ENCODE measurements at regions not wholly inside any gene's neighbourhood (a gene's known extent, or its start where the extent isn't known, plus 50 kb on each side); places are given as distances from the start of the nearest gene placed in this dataset.

DNA sequence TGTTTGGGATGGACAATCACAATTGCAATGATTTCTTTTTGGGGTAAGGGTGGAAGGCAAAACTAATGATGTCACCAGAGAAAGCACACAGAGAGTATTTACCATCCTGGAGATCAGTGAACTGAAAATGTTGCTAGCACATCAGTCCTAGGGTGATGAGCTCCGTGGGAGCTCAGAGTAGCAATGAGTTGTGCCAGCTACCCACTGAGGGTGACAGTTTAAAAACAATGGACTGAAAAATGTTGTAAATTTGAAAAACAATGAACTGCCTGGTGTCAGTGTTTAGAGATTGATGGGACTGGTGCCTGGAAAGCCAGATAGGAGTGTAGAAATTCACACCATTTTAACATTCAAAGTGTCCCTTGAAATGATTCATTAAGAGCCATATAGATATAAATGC is 198.5 kb downstream of the ATP23 start:
- no peak for DNase-seq (ENCODE audit: low read depth)

DNA sequence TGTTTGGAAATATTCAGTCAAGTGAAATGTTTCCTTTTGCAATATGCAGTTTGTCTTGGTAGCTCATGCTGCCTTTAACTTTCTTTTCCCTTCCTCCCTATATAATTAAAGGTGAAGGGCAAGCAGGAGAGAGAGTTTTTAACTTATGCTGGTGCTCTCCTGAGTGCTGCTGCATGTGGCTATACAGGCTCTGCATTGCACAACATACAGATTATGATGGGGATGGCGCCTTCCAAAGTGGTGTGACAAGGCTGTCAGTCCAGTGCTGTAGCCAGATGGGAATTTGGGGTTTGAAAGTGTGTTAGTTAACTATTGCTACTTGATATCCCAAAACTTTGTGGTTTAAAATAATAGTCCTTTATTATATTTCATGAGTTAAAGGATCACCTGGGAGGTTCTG is 199.0 kb downstream of the ATP23 start:
- DNase-seq (ENCODE audit: low read depth), result no peak

DNA sequence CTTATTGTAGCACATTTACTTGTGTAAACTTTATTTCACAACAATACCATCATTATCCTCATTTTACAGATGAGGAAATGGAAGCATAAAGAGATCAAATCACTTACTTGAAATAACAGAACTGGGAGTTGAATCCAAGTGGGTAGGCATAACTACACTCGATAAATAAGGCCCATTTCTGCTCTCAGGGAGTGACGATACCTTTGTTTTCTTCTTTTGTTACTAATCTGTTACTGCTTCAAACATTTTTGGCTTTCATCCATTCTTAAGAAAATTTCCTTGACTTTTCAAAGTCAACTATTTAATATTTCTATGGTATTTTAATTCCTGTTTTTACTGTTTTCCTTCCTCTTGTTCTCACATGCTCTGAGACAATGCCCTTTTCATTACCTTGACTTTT is 201.6 kb downstream of the ATP23 start:
- DNase-seq (ENCODE audit: low read depth), result no peak

DNA sequence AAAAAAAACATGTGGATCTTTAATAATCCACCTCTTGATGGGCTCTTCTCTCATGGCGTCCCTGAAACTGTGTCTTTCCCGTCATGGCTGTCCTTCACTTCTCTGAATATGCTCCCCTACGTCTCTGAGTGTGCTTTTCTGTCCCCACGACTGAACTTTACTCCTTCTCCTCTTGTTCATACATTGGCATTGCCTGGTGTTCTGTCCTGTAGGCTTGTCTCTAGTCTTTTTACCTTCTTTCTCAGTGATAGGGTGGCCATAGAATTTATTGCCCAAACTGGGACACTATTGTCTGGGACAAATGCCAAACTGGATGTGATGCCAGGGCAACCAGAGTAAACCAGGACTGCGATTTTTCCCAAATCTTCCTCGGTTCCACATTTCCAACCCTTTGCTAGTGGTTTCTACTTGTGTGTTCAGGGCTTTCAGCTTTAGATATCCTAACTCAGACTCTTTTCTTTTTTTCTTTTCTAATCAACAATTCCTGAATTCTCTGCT is 202.2 kb downstream of the ATP23 start:
- no peak for DNase-seq (ENCODE audit: low read depth)

DNA sequence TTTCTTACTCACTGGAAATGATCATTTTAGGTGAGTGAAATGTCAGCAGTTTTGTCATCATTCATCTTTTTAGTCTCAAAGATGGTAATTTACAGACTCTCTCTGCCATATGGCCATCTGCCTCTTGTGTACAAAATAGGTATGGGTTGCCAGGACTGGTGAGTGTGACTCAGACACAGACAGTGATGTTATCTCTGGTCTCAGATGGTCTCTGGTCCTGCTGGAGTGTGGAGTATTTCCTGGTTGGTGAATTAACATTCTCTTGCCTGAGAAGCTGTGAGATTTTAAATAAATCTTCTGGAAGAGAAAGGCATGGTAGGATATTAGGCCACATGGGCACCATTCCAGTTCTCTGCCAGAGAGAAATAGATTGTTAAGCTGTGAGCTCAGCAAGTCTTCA is 207.0 kb downstream of the ATP23 start:
- peak; percentile 89 for DNase-seq (ENCODE audit: low read depth)

DNA sequence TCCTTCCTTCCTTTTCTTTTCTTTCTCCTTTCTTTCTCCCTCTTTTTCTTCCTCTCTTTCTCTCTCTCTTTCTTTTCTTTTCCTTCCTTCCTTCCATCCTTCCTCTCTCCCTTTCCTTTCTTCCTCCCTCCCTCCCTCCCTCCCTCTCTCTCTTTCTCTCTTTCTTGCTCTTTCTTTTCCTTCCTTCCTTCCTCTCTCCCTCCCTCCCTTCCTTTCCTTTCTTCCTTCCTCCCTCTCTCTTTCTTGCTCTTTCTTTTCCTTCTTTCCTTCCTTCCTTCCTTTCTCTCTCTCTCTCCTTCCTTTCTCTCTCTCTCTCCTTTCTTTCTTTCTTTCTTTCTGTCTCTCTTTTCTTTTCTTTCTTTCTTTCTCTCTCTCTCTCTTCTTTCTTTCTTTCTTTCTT is 207.6 kb downstream of the ATP23 start:
- DNase-seq (ENCODE audit: low read depth), result no peak

DNA sequence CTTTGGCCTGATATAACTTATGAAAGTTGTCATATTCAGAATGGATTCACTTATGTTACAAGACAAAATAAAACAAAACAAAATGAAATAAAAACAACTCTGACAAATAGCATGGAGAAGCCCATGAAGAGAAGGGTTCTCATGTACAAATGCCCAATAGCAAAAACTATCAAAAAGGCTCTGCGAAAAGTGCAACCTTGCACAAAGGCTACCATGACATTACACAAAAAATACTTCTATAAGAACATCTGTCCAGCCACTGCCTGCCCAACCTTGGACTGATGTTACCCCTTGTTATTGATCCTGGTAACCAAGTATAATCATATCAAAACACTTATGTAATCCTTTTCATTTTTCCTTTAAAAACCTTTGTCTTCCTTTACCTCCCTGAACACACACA is 213.0 kb downstream of the ATP23 start:
- DNase-seq (ENCODE audit: low read depth), result no peak

DNA sequence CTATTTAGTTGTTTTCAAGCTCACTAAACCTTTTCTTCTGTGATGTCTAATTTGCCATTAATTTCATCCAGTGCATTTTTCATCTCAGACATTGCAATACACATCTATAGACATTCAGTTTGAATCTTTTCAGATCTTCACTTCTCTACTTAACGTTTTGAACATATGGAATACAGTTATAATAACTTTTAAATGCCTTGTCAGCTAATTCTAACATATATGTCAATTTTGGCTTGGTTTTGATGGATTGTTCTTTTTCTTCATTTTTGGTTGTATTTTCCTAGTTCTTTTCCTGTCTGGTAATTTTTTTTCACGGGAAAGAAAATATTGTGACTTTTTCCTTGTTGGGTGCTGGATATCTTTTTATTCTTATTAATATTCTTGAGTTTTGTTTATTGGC is 215.3 kb downstream of the ATP23 start:
- DNase-seq (ENCODE audit: low read depth), result no peak

DNA sequence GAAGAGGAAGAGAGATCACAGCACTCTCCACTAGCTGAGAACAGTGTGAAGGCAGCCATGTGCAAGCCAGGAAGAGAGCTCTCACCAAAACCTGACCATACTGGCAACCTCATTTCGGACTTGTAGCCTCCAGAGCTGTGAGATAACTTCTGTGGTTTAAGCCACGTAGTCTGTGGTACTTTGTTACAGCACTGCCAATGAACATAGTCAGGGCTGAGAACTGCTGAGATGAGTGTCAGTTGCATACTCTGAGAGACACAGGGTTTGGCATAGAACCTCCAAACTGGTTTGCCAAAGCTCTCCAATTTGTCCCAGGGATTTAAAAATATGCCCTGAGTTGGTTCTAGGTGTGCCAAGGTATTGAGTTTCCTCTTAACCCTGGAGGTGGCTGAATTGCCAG is 218.6 kb downstream of the ATP23 start:
- DNase-seq (ENCODE audit: low read depth), result no peak

DNA sequence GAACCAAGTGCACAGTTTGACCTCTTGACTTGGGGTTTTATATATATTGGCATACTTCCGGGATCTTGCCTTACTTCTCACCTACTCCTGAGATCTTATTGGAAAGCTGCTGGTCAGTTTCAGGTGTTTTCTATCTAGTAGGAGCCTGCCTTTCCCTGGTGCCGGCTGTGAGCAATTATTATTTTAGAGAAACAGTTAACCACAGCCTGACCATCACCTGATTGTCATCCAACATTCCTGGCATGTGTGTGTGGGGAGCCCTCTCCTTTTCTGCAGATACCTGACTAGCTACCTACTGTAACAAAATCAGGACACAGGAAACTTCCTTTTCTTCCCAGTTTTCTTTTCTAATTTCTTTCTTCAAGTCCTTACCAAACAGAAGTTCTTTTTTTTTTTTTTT is 220.4 kb downstream of the ATP23 start:
- no peak for DNase-seq (ENCODE audit: low read depth)

DNA sequence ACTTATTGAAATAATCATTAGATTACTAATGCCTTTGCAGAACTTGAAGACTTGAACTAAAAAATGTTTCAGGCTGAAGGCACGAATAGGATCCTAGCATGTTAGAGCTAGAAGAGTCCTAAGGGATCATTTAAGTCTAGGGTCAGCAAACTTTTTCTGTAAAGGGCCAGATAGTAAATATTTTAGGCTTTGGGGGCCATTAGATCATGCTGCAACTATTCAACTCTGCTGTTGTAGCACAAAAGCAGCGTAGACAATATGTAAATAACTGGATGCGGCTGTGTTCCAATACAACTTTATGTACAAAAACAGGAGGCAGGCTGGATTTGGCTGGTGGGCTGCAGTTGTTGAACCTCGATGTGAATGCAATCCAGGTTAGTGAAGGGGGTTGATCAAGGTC is 221.7 kb downstream of the ATP23 start:
- DNase-seq (ENCODE audit: low read depth), result no peak

DNA sequence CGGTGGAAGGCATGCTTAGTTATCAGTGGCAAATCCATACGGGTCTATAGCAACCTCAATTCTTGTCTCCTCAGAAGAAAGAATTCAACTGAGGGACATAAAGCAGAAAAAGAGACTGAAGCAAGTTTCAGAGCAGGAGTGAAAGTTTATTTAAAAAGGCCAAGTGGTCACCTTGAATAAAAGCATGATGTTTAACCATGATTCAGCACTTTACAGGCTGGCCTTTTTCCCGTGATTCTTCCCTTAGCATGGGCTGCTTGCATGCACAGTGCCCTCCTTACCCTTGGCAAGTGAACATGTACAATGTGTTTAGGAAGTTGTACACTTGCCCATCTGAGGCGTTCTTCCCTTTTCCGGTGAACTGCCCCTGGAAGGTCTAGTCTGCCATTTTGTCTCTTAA is 225.3 kb downstream of the ATP23 start:
- DNase-seq (ENCODE audit: low read depth), result no peak

DNA sequence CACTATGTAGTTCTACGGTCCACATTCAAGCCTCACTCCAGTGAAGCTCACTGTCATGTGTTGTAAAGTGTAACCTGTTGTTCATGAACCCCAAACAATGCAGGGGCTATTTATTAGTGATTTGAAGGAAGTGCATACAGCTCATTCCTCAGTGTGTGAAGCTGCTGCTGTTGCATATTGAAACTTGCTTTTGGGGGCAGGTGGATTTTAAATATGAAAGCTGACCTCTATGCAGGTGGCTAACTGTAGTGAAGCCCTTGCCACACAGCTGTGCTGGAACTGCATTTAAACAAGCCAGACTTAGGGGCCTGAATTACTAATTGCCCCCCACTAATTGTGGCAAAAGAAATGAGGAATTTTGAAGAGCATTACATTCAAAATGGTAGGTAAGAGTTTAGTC is 226.3 kb downstream of the ATP23 start:
- DNase-seq (ENCODE audit: low read depth), result no peak

DNA sequence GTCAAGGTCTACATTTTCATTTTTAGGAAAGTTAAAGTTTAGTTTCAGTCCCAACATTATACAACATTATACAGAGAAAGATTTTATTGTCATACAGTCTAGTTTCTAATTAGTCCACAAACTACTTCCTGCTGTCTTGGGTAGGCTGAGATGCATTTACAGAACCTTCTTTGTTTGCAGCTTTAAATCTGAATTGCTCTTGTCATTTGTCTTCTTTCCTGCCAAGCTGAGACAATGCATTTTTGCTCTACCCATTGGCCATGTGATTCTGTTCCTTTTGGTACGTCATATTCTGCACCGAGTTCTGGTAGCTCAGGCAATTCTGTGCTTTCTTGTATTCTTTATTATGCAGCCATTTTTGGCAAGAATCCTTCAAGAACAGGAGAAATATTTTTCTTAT is 228.5 kb downstream of the ATP23 start:
- no peak for DNase-seq (ENCODE audit: low read depth)

DNA sequence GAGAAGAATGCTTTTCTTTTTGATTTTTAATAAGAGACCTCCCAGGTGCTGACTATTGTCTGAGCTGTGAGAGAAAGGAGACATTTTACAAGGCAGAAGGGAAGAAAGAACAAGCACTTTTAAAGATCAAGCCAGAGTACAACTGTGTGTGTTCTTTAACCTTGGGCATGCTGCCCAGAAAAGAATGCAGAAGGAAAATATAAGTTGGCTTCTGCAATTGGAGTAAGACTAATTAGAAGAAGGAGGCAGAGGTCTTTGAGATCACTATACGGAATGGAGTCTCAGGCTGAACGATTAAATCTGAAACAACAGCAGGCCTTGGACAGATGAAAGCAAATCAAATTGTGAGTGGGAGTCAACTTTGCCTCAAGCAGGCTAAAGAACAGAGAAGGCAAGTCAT is 230.5 kb downstream of the ATP23 start:
- peak; percentile 42 for DNase-seq (ENCODE audit: low read depth)

DNA sequence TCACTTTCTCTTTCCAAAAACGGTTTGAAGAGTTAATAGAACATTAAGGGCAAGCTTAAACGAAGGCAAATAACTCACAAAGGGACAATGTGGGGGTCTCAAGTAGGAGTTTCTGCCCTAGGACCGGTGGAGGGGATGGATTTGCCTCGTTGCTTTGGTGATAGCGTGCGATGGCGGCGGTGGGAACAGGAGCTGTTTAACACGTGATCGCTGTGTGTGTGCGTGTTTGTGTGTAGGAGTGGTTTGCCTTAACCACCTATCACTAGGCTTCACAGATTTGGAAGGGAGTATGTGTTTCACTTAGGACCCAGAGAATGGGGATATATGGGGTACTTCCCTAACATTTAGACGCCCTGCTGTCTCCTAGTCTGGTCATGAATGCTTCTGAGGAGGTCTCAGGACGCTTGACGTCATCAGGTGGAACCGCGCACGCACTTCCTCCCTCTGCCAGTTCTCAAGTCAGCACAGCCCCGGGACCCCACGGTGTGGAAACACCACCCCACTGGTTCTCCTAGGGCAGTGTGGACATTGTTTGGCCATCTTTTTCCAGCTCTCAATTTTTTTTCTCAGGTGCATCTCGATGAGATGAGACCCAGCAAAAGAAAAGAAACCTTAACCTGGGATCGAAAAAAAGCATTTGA is 231.2 kb downstream of the ATP23 start:
- no peak for DNase-seq (ENCODE audit: low read depth)

DNA sequence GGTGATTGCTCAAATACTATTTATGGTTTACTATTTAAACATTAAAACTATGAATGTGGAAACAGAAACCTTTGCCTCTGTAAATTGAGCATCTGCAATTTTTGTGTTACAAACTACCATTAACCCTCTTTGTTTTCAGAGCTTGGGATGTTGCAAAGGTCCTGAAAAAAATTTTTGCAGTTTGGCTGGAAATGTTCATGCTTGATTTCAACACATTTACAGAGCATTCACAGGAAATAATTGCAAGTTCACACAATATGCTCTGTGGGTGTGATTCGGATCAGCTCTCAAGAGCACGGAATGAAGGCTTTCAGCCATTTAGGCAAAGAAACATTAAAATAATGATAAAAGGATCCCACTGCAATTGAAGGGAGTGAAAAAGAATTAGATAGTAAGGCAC is 232.9 kb downstream of the ATP23 start:
- no peak for DNase-seq (ENCODE audit: low read depth)

DNA sequence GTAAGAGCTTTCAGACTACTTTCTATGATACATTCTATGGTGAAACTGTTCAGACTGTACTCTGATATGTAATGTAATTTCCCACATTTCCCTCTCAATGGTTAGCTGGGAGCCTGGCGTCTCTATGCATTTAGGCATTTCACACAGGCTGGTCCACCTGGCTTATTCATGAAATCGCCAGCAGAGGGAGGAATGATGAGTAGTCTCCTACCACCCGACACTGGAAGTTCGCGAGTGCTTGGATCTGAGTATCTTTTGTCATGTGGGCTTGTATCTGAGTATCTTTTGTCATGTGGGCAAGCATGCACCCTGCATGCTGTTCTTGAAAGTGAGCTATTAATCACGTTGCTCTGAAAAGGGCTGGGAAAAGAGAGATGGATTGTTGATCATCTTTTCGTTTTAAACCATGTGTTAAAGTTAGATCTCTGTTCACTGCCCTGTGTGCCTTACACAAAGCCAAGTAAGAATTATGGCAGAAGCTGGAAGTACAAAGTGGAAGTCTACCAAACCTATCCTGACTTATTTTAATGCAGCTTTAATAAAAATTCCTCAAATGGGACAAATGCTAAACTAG is 235.0 kb downstream of the ATP23 start:
- peak; percentile 40 for DNase-seq (ENCODE audit: low read depth)

DNA sequence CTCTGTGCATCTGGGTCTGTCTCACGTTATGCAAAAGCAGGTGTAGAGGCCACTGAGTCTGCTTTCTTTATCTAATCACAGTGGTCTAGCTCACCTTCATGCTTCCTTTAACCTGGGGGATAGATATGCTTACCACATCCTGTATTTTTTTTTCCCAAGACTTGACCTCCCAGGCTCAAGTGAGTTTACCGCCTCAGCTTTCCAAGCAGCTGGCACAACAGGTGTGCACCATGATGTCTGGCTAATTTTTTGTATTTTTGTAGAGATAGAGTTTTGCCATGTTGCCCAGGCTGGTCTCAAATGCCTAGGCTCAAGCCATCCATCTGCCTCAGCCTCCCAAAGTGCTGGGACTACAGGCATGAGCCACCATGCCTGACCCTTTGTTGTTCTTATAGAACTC is 236.0 kb downstream of the ATP23 start:
- no peak for DNase-seq (ENCODE audit: low read depth)

DNA sequence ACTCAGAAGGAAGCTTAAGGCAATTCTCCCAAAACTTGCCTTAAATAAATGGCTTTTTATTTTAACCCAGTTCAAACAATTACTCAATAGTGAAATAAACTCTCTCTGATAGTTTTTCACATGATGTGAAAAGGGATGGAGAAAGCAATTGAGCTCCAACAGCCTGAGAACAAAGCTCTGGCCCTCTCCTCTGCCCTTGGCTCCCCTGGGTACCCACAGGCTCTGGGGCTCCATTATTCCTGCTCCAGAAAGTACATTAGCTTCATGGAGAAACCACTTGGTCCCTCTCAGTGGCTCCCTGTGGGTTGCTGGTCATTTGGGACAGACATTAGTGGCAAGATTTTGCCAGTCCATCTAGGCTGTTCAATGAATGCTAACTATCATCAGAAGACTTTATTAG is 242.8 kb downstream of the ATP23 start:
- DNase-seq (ENCODE audit: low read depth), result no peak

DNA sequence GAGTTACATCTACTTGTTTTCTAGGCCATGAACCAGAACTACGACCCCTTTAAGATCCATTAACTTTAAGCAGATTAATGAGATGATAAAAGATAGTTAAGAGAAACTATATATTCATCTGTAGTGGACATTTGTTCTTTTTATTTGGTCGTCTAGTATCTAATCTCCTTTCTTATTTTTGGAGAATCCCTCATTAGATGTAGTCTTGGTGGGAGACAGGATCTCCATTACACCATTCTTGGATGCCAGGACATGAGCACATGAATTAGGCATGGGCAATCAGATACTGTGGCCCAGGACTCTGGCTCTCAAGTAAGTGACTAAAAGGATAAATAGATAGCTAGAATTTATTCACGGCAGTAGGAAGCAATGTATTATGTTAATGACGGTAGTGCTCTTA is 245.0 kb downstream of the ATP23 start:
- DNase-seq (ENCODE audit: low read depth), result no peak

DNA sequence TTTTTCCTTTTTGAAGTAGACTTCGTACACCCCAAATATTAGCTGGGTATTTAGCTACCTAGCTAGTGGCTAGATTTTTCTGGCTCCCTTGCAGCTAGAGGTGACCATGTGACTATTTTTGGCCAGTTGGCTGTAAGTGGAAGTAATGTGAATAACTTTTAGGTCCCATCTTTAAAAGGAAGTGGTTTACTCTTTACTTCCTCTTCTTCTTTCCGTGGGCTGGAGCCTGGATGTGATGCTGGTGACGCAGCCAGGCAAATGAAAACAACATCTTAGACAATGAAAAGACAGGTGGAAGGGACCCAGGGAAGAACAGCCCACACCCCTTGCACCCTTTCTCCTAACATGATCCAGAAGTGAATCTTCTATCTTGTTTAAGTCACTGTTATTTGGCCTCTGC is 245.5 kb downstream of the ATP23 start:
- no peak for DNase-seq (ENCODE audit: low read depth)

DNA sequence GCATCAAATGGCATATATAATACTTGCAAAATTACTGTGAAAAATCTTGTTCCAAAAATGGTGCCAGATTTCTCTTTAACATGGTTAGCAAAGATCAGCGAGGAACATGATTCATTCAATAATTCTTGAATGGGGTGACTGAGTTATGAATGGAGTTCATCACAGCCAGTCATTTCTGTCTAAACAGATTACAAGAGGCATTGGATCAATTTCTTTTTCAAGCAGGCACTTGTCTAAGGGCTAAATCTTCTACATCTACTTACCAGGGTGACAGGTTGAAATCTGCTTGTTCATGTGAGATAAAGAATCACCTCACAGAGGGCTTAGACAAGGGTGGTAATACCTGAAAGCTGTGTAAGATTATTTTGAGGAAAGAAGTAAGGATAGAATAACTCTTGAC is 247.7 kb downstream of the ATP23 start:
- no peak for DNase-seq (ENCODE audit: low read depth)

DNA sequence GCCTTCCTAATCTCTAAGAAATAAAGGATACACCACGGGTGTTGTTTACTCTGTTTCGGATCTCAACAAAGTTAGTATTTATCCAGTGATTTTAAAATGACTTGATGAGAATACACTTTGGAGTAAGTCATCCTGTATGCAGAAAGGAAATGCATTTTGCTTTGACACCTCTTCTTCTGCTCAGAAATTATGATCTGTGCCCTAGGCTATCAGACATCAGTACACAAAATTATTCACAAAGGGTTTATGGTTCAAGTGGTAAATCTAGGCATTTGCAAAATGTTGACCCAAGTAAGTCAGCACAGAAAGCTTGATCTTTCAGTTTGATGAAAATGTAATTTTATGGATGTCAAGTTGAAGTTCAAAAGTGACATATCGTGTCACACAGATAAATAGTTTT is 248.5 kb downstream of the ATP23 start:
- DNase-seq (ENCODE audit: low read depth), result no peak
